Smooth muscle cell of the brain vasculature (primary cell): ENCODE measurements at regions not wholly inside any gene's neighbourhood (a gene's known extent, or its start where the extent isn't known, plus 50 kb on each side); places are given as distances from the start of the nearest gene placed in this dataset.

Source experiments
- DNase-seq: peaks from one replicate; pipeline ENCODE4 v3.0.0-alpha.2; 2012; ENCODE audit warnings: low read depth, low spot score

DNA sequence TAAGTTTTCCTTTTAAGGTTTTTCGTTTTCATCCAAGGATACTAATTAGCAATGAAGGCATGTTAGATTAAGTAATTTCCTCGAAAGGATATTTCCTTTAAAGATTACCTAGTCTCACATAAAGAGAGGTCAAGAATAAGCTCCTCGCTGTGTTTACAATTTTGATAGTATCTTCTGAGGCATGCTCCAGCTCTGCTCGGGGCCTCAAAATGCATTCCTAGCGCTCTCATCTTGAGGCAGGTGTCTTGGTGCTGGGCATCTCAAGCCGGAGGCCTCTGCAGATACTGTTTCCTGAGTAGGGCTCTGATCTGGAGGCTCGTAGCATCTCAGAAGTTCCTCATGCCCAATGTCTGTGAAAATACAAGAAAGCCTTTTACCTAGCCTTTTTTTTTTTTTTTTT is 128.6 kb upstream of the SNX19 start:
- DNase-seq, result no peak

DNA sequence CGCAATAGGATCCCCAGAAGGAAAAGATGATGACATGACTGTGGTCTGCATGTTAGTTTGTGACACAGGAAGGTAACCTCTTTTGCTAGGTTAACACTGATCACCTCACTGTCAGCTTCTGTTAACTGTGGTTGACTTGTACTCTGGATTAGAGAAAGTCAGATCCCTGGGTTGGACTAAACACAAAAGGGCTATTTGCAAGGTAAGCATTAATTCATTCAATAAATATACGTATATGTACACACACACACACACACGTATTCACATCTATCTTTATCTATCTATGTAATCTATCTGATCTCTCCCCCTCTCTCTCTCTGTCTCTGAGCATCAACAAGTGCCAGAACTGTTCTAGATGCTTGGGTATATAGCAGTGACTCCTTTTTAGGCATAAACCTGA is 136.1 kb upstream of the SNX19 start:
- DNase-seq, result no peak

DNA sequence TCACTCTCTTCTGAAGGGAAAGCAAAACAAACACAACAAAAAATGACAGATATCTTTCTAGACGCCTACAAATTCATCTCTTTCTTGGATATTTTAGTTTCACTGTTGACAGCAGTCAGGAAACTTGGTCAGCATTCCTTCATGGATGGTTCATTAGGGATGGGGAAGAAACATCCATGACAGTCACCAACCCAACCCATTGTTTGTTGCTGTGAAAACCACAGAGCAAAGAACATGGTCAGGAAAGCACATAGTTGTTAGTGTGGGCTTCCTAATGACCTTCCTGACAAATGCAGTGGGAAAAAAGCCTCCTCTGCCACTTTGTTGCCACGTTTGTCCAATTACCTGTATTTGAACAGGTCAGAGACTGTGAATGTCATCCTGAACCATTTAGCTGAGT is 139.8 kb upstream of the SNX19 start:
- DNase-seq, result no peak

- no peak for DNase-seq
These were observed 147.4 kb upstream of the SNX19 start for GRCh38 chr11:131063638-131064037.

- DNase-seq, result peak; percentile 21
These were observed 148.2 kb upstream of the SNX19 start for GRCh38 chr11:131064373-131064991.

DNA sequence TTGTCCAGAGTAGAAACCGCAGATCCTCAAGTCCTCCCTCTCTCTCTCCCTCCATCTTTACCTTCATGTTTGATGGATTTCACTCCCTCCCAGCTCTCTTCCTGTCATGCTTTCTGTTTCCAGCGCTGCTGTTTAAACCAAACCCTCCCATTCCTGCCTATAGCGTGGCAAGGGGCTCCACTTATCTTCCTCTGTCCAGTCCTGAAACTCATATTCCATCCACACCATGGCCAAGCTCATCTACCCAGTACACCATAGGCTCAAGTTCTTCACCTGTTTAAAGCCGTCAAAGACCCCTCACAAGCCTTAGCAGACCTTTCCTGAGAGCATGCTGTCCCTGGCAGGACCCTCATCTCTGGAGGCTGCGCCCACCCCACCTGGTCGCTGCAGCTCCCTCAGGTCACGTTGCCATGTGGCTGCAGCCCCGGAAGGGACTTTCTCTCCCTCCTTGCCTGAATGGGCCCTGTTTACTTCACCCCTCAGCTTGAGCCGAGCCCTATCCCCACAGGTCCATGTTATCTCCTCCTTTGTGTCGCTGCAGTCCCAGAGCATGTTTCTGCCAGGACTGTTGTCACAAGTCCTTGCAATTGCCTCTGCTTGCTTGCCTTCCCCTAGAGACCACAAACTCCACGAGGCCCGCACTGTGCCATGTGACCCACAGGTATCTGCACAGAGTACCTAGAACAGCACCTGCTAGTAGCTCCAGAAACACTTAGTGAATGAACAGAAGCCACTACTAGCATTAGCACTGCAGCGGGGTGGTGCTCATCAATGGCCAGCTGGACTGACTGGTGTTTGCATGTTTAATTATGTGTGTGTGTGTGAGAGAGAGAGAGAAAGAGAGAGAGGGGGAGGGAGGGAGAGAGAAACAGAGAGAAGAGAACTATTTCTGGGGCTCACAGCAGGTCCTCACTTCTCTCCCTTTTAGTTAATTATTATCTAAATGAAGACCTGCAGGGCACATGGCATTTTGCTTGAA is 149.4 kb upstream of the SNX19 start:
- DNase-seq, result no peak

- no peak for DNase-seq
These were observed 150.3 kb upstream of the SNX19 start for GRCh38 chr11:131066551-131066950.

DNA sequence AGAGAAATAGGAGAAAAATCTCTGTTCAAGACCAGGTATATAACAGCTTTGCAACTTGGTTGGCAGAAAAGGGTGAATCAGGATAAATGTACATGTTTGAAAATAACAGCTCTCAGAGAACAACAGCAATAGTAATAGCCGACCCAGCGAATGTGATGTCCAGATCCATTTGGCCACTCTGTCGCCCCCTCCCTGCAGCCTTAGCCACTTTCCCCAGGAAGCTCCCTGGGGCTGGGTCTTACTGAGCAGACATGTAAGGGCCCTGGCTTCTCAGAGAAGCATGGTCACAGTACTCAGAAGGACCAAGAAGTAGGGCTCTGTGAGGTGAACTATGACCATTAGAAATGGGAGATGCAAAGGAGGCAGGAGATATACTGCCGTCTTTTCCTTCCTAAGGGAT is 154.1 kb upstream of the SNX19 start:
- DNase-seq, result no peak

DNA sequence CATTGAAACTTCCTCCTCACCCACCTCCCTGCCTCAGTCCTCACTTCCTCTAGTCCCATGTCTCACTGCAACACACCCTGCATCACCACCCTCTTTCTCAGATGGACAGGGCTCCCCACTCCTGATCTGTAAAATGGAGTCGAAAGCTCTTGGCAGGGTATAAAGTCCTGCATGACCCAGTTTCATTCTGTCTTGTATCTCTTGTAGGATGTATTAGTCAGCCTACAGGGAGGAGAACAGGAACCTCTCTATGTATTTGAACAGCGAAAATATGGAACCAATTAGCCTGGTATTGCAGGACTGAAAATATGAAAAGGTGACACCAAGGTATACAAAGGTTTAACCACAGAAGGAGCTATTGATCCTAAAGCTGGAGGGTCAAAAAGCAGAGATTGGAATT is 156.9 kb upstream of the SNX19 start:
- DNase-seq, result no peak

GRCh38 chr11:131074573-131074972 is 158.3 kb upstream of the SNX19 start:
- DNase-seq, result no peak

- no peak for DNase-seq
These were observed 161.1 kb upstream of the SNX19 start for GRCh38 chr11:131077340-131077739.

GRCh38 chr11:131079036-131079435 is 162.8 kb upstream of the SNX19 start:
- no peak for DNase-seq

DNA sequence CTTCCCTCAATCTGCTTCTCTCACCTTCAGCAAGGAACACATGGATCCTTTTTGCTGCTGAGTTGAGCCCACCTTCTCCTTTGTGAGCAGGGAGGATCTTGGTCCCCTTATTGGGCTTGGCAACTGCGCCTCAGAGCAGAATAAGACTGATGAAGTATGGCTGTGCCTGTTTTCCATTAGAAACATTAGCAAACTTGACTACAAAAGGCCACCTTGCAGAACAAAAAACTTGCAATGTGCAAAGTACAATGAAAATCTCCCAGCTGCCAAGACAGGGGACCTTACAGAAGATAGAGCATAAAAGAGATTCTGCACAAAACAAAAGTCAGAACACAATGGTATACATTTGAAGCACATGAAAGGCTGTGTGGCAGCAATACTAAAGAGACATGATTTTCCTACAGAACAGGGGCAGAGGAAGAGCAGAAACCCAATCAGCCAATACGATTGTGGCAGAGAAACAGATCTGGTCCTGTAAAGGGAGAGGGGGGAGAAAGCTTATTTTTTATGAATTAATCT is 173.5 kb upstream of the SNX19 start:
- no peak for DNase-seq

GRCh38 chr11:131092469-131092868 is 176.2 kb upstream of the SNX19 start:
- DNase-seq, result no peak

DNA sequence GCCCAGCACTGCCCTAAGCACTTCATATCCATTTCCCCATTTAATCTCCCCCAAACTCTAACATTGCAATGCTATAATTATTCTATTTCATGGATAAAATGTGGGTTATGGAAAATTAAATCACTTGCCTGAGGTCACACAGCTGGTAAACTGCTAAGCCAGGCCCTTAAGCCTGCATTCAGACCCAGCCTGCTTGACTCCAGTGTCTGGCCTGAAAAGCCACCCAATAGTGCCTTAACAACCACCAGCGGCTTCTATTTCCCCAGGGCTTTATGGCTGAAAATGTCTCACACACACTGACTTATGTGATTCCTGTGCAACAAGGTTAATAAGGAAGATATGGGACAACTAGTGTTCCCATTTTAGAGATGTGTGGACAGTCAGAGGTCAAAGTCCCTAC is 178.5 kb upstream of the SNX19 start:
- DNase-seq, result no peak

GRCh38 chr11:131095511-131096185 is 179.4 kb upstream of the SNX19 start:
- DNase-seq, result no peak

DNA sequence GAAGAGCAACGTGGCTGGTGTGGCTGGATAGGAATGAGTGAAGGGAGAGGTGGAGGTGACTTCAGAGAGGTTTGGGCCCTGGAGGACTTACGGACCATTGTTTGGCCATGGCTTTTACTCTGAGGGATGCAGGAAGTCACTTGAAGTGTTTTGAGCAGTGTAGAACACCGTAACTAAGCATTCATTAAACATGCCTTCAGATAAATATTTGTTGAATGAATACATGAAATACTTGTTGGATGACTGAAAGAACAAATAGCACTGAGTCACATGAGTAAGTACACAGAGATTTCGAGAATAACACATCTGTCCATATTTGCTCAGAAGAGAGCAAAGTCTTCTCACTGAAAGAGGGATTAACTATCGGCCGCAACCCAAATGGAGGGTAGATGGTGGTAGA is 182.7 kb upstream of the SNX19 start:
- no peak for DNase-seq

- no peak for DNase-seq
These were observed 183.5 kb upstream of the SNX19 start for GRCh38 chr11:131099746-131100145.

- DNase-seq, result no peak
These were observed 192.5 kb upstream of the SNX19 start for GRCh38 chr11:131108760-131109159.

DNA sequence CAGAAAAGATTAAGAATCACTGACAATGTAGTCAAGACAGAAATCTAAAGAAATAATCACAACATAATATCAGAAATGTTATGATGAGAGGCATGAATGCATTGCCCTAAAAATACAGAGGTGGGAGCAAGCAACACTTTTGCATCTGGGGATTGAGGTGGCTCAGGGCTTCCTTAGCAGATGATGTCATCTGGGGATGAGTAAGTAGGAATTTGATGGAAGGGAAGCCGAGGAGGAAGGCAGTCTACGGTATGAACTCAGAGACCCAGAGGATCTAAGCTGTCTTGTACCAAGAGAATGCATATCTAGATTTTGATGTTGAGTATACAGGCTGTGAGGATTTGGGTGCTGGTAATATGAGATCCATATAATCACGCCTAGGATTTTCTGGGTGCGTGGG is 193.0 kb upstream of the SNX19 start:
- no peak for DNase-seq

GRCh38 chr11:131109790-131110189 is 193.5 kb upstream of the SNX19 start:
- no peak for DNase-seq

DNA sequence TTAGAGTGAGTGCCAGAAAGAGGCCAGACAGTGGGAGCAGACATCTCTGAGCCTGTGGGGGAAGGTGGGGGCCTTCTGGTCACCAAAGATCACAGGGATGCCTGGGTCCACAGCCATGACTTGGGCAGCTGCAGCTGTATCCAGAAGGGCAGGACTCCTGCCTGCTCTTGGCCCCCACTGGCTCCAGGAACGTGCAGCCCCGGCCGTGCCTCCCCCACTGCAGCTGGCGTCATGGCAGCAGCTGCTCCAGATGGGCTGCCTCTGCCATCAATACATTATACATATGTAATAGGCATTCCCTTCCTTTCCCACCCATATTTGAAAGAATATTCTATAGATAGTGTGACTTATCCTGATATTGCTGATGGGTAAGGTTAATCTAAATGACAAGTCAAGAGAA is 195.5 kb upstream of the SNX19 start:
- DNase-seq, result no peak
